DND-41 (cell line): ENCODE measurements at regions not wholly inside any gene's neighbourhood (a gene's known extent, or its start where the extent isn't known, plus 50 kb on each side); places are given as distances from the start of the nearest gene placed in this dataset.

ENCODE experiments used
- ATAC-seq: fragments of 200-7000 bp; cut with Tn5 transposase; 3 replicates; pipeline ENCODE4 v1.9.1; 2021; ENCODE audit warnings: low read depth; ENCODE audit not compliant: insufficient read depth
- DNase-seq: peaks from one replicate; pipeline ENCODE4 v3.0.0-alpha.2; 2020
- H2AFZ ChIP-seq: 2 replicates; pipeline ENCODE4 v1.6.0; 2012; ENCODE audit warnings: low read depth, low read length
- H3K27ac ChIP-seq: 2 replicates; pipeline ENCODE4 v1.5.1; 2012; ENCODE audit warnings: low read length, inconsistent platforms
- H3K27me3 ChIP-seq: fragments of 200-600 bp; sonication (generic); 2 replicates; pipeline ENCODE4 v1.6.0; 2012; ENCODE audit warnings: low read length, mild to moderate bottlenecking, inconsistent platforms; ENCODE audit not compliant: insufficient read depth, poor library complexity
- H3K36me3 ChIP-seq: 2 replicates; pipeline ENCODE4 v1.5.1; 2012; ENCODE audit warnings: low read length, inconsistent platforms; ENCODE audit not compliant: insufficient read depth
- H3K4me1 ChIP-seq: 2 replicates; pipeline ENCODE4 v1.5.1; 2012; ENCODE audit warnings: mild to moderate bottlenecking, low read length; ENCODE audit not compliant: insufficient read depth
- H3K4me2 ChIP-seq: 2 replicates; pipeline ENCODE4 v1.6.0; 2012; ENCODE audit warnings: mild to moderate bottlenecking, moderate library complexity, low read length, inconsistent platforms; ENCODE audit not compliant: insufficient read depth
- H3K4me3 ChIP-seq, 2 experiments: fragments of 200-600 bp in 1 of 2; shearing (Covaris generic) in 1 of 2; 2 replicates each; pipeline ENCODE4 v1.5.1; 2012 to 2016; ENCODE audit warnings: inconsistent platforms in 2 of 2, low read length in 2 of 2, mild to moderate bottlenecking in 2 of 2, low read depth in 1 of 2, moderate library complexity in 1 of 2
- H3K79me2 ChIP-seq: 2 replicates; pipeline ENCODE4 v1.6.0; 2012; ENCODE audit warnings: low read length, inconsistent platforms; ENCODE audit not compliant: insufficient read depth
- H3K9ac ChIP-seq: 2 replicates; pipeline ENCODE4 v1.6.0; 2012; ENCODE audit warnings: low read depth, mild to moderate bottlenecking, inconsistent platforms, low read length, moderate library complexity
- H3K9me3 ChIP-seq: 2 replicates; pipeline ENCODE4 v1.5.1; 2012; ENCODE audit warnings: low read length, moderate library complexity, mild to moderate bottlenecking, inconsistent platforms; ENCODE audit not compliant: insufficient read depth, severe bottlenecking
- H4K20me1 ChIP-seq: 2 replicates; pipeline ENCODE4 v1.6.0; 2012; ENCODE audit warnings: low read length; ENCODE audit not compliant: insufficient read depth
- CTCF ChIP-seq: IDR thresholded peaks from 2 replicates; pipeline ENCODE4 v1.5.1; 2012; ENCODE audit warnings: borderline replicate concordance, low read length, moderate library complexity, mild to moderate bottlenecking; ENCODE audit not compliant: poor library complexity, severe bottlenecking; ENCODE audit errors: extremely low read depth
- EZH2 ChIP-seq: IDR thresholded peaks from 3 replicates; pipeline ENCODE4 v1.6.1; 2012; ENCODE audit warnings: borderline replicate concordance, low read depth, mild to moderate bottlenecking, moderate library complexity, low read length, inconsistent platforms; ENCODE audit not compliant: severe bottlenecking

GRCh38 chr11:127105593-127106541 lies 105.3 kb upstream of the KIRREL3 start:
- TF ChIP-seq EZH2 (peak; percentile 24), CTCF (no peak)
- H3K4me1 ChIP-seq = no peaks in the 10 kb centered on the region
- H3K4me3 ChIP-seq = no peak overlapping the region
- H3K79me2 ChIP-seq = no peaks in the 10 kb centered on the region
- no peak overlapping the region for H3K27ac ChIP-seq
- peaks cover 42% of the 10 kb centered on the region for H3K27me3 ChIP-seq
- no peaks in the 10 kb centered on the region; the same call in 1 of the 2 replicates for H4K20me1 ChIP-seq
- no peak overlapping the region for H3K9ac ChIP-seq
- no peak overlapping the region for H3K4me2 ChIP-seq
- ATAC-seq (no peak), DNase-seq (no peak)
- H2AFZ ChIP-seq = no peak overlapping the region
- no peaks in the 10 kb centered on the region for H3K9me3 ChIP-seq
- no peaks in the 10 kb centered on the region for H3K36me3 ChIP-seq

GRCh38 chr11:127103586-127104388 lies 103.2 kb upstream of the KIRREL3 start:
- Histone ChIP-seq H3K27me3 (peaks cover 28% of the 10 kb centered on the region), H3K4me3 (no peak overlapping the region), H3K79me2 (no peaks in the 10 kb centered on the region), H3K27ac (no peak overlapping the region), H3K4me1 (no peaks in the 10 kb centered on the region), H3K4me2 (no peak overlapping the region), H3K36me3 (no peaks in the 10 kb centered on the region), H3K9ac (no peak overlapping the region), H3K9me3 (no peaks in the 10 kb centered on the region), H2AFZ (no peak overlapping the region), H4K20me1 (no peaks in the 10 kb centered on the region)
- no peak for TF ChIP-seq CTCF
- no peak for TF ChIP-seq EZH2
- DNase-seq (no peak), ATAC-seq (no peak)

GRCh38 chr11:127098684-127099083 lies 98.1 kb upstream of the KIRREL3 start:
- Histone ChIP-seq H3K36me3 (no peaks in the 10 kb centered on the region), H3K27ac (no peak overlapping the region), H3K4me2 (no peak overlapping the region), H3K27me3 (peaks cover 3% of the 10 kb centered on the region), H3K9ac (no peak overlapping the region), H2AFZ (no peak overlapping the region), H3K4me1 (no peaks in the 10 kb centered on the region), H3K4me3 (no peak overlapping the region), H3K79me2 (no peaks in the 10 kb centered on the region), H4K20me1 (no peaks in the 10 kb centered on the region), H3K9me3 (no peaks in the 10 kb centered on the region)
- DNase-seq = peak; percentile 12
- no peak for TF ChIP-seq EZH2
- no peak for TF ChIP-seq CTCF
- ATAC-seq = no peak
